HG03469 (cell line): ENCODE measurements at regions not wholly inside any gene's neighbourhood (a gene's known extent, or its start where the extent isn't known, plus 50 kb on each side); places are given as distances from the start of the nearest gene placed in this dataset.

ENCODE experiments used
- ATAC-seq: cut with Tn5 transposase; IDR thresholded peaks from one replicate; pipeline ENCODE4 v1.9.1; 2021; ENCODE audit warnings: mild to moderate bottlenecking, moderate library complexity, moderate number of reproducible peaks; ENCODE audit not compliant: unreplicated experiment

- no peak for ATAC-seq
Measured at GRCh38 chr4:11904117-11904535, 475.4 kb upstream of the HS3ST1 start.

GRCh38 chr4:11901089-11901488, 472.4 kb upstream of the HS3ST1 start:
- no peak for ATAC-seq

GRCh38 chr4:11900359-11900758, 471.7 kb upstream of the HS3ST1 start:
- no peak for ATAC-seq

- ATAC-seq: no peak
Measured at GRCh38 chr4:11898796-11899195, 470.1 kb upstream of the HS3ST1 start.

- no peak for ATAC-seq
Measured at GRCh38 chr4:11895766-11896165, 467.1 kb upstream of the HS3ST1 start.

GRCh38 chr4:11894977-11895376, 466.3 kb upstream of the HS3ST1 start:
- ATAC-seq: no peak

- ATAC-seq: no peak
Measured at GRCh38 chr4:11894221-11894620, 465.5 kb upstream of the HS3ST1 start.

- no peak for ATAC-seq
Measured at GRCh38 chr4:11889099-11889498, 460.4 kb upstream of the HS3ST1 start.

- ATAC-seq: no peak
Measured at GRCh38 chr4:11881947-11882346, 453.3 kb upstream of the HS3ST1 start.

GRCh38 chr4:11881364-11881763, 452.7 kb upstream of the HS3ST1 start:
- ATAC-seq: no peak

GRCh38 chr4:11878241-11878640, 449.5 kb upstream of the HS3ST1 start:
- ATAC-seq: no peak

GRCh38 chr4:11876104-11876503, 447.4 kb upstream of the HS3ST1 start:
- no peak for ATAC-seq

- no peak for ATAC-seq
Measured at GRCh38 chr4:11869191-11869870, 440.6 kb upstream of the HS3ST1 start.

- ATAC-seq: no peak
Measured at GRCh38 chr4:11866391-11866790, 437.7 kb upstream of the HS3ST1 start.

- ATAC-seq: no peak
Measured at GRCh38 chr4:11860996-11861395, 432.3 kb upstream of the HS3ST1 start.

GRCh38 chr4:11857881-11858280, 429.2 kb upstream of the HS3ST1 start:
- no peak for ATAC-seq

GRCh38 chr4:11847167-11847566, 418.5 kb upstream of the HS3ST1 start:
- no peak for ATAC-seq

GRCh38 chr4:11843927-11844326, 415.2 kb upstream of the HS3ST1 start:
- ATAC-seq: no peak

- no peak for ATAC-seq
Measured at GRCh38 chr4:11843340-11843739, 414.6 kb upstream of the HS3ST1 start.

- no peak for ATAC-seq
Measured at GRCh38 chr4:11842620-11843263, 414.0 kb upstream of the HS3ST1 start.

- no peak for ATAC-seq
Measured at GRCh38 chr4:11839889-11840288, 411.2 kb upstream of the HS3ST1 start.

GRCh38 chr4:11831739-11832138, 403.0 kb upstream of the HS3ST1 start:
- no peak for ATAC-seq

GRCh38 chr4:11824566-11824965, 395.9 kb upstream of the HS3ST1 start:
- no peak for ATAC-seq
